ENCODE measurements at regions not wholly inside any gene's neighbourhood (a gene's known extent, or its start where the extent isn't known, plus 50 kb on each side); places are given as distances from the start of the nearest gene placed in this dataset.

DNA sequence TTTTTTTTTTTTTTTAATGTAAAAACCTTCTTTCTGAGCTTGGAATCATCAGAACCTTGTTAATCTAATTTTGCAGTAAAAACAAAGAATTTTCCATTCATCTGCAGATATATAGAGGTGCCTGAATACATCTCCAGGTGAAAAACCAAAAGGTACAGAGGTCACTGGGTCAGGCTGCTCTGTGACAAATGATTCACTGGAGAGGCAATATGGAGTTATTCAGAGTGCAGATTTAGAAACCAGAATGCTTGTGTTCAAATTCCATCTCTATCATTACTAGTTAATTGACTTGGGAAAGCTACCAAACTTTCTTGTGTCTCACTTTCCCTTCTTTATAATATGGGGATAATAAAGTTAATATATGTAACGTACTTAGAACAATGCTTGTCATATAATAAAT lies 51.5 kb upstream of the C1orf53 start:
- Mint-ChIP-seq H3K27me3 (peaks cover 5% of the 10 kb centered on the region), H3K27ac (no peak overlapping the region), H3K9me3 (no peaks in the 10 kb centered on the region), H3K4me3 (no peak overlapping the region), H3K4me1 (ENCODE audit: low read depth) (no peaks in the 10 kb centered on the region), H3K36me3 (ENCODE audit: low read depth) (no peaks in the 10 kb centered on the region)
- POLR2A ChIA-PET, result no interaction called here
- CTCF ChIA-PET, result no interaction called here
- DNase-seq (no peak), ATAC-seq (no peak)
- intact Hi-C loops (cut with micrococcal nuclease), result no loop called here
- TF ChIP-seq, protein P1, sequence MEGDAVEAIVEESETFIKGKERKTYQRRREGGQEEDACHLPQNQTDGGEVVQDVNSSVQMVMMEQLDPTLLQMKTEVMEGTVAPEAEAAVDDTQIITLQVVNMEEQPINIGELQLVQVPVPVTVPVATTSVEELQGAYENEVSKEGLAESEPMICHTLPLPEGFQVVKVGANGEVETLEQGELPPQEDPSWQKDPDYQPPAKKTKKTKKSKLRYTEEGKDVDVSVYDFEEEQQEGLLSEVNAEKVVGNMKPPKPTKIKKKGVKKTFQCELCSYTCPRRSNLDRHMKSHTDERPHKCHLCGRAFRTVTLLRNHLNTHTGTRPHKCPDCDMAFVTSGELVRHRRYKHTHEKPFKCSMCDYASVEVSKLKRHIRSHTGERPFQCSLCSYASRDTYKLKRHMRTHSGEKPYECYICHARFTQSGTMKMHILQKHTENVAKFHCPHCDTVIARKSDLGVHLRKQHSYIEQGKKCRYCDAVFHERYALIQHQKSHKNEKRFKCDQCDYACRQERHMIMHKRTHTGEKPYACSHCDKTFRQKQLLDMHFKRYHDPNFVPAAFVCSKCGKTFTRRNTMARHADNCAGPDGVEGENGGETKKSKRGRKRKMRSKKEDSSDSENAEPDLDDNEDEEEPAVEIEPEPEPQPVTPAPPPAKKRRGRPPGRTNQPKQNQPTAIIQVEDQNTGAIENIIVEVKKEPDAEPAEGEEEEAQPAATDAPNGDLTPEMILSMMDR (IDR thresholded peaks at IDR 0.05), result no peak

- intact Hi-C loops (cut with micrococcal nuclease), result no loop called here
- Mint-ChIP-seq H3K36me3 (ENCODE audit: low read depth) (no peaks in the 10 kb centered on the region), H3K27me3 (peaks cover 7% of the 10 kb centered on the region), H3K9me3 (no peaks in the 10 kb centered on the region), H3K4me1 (ENCODE audit: low read depth) (no peaks in the 10 kb centered on the region), H3K4me3 (no peak overlapping the region), H3K27ac (no peak overlapping the region)
- ATAC-seq, result no peak
- DNase-seq, result no peak
- TF ChIP-seq, protein P1 (IDR thresholded peaks at IDR 0.05), result no peak
- ChIA-PET CTCF (no interaction called here), POLR2A (no interaction called here)
Observed at GRCh38 chr1:197850042-197850441, 52.4 kb upstream of the C1orf53 start.

GRCh38 chr1:197848350-197848749 lies 54.1 kb upstream of the C1orf53 start:
- ChIA-PET CTCF (no interaction called here), POLR2A (no interaction called here)
- TF ChIP-seq, protein P1 (IDR thresholded peaks at IDR 0.05), result no peak
- Mint-ChIP-seq H3K36me3 (ENCODE audit: low read depth) (no peaks in the 10 kb centered on the region), H3K9me3 (no peaks in the 10 kb centered on the region), H3K4me3 (no peak overlapping the region), H3K27me3 (peaks cover 7% of the 10 kb centered on the region), H3K4me1 (ENCODE audit: low read depth) (no peaks in the 10 kb centered on the region), H3K27ac (no peak overlapping the region)
- intact Hi-C loops (cut with micrococcal nuclease), result no loop called here
- DNase-seq (no peak), ATAC-seq (no peak)

- DNase-seq (no peak), ATAC-seq (no peak)
- no peaks in the 10 kb centered on the region for H3K4me1 Mint-ChIP-seq (ENCODE audit: low read depth)
- no peaks in the 10 kb centered on the region for H3K9me3 Mint-ChIP-seq
- no peak overlapping the region for H3K27ac Mint-ChIP-seq
- intact Hi-C loops (cut with micrococcal nuclease), result no loop called here
- ChIA-PET CTCF (interaction anchor here (1.0 kb wide), 1 partner anchor 22 kb away, joined by 3 read pairs; no protein-coding TSS in a partner anchor), POLR2A (no interaction called here)
- no peaks in the 10 kb centered on the region for H3K36me3 Mint-ChIP-seq (ENCODE audit: low read depth)
- peaks cover 7% of the 10 kb centered on the region for H3K27me3 Mint-ChIP-seq
- TF ChIP-seq, protein P1 (IDR thresholded peaks at IDR 0.05), result no peak
- no peak overlapping the region for H3K4me3 Mint-ChIP-seq
Observed at GRCh38 chr1:197845886-197846285, 56.5 kb upstream of the C1orf53 start.

DNA sequence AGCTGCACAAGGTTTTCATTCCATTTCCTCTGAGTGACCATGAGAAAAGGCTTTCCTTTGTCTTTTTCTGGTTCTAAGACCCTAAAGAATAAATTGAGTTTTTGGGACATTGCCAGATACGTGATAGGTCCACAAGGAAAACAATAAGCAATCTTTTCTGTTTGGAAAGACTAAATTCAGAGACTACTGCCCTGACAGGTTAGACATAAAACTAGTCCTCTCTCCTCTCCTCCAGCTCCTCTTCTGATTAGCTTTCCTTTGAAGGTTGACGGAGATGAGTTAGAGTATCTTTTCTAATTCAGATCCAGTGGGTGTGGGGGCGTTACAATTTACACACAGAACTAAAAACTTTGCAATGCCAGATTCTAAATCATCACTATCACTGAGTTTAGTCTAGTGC lies 57.8 kb upstream of the C1orf53 start:
- TF ChIP-seq, protein P1 (IDR thresholded peaks at IDR 0.05), result no peak
- intact Hi-C loops (cut with micrococcal nuclease), result no loop called here
- ATAC-seq (no peak), DNase-seq (no peak)
- H3K4me1 Mint-ChIP-seq (ENCODE audit: low read depth), result no peaks in the 10 kb centered on the region
- peaks cover 3% of the 10 kb centered on the region for H3K27me3 Mint-ChIP-seq
- CTCF ChIA-PET, result no interaction called here
- POLR2A ChIA-PET, result no interaction called here
- H3K4me3 Mint-ChIP-seq, result no peak overlapping the region
- H3K36me3 Mint-ChIP-seq (ENCODE audit: low read depth), result no peaks in the 10 kb centered on the region
- H3K9me3 Mint-ChIP-seq, result no peaks in the 10 kb centered on the region
- no peak overlapping the region for H3K27ac Mint-ChIP-seq
